Bronchial epithelial cell (primary cell): ENCODE measurements at regions not wholly inside any gene's neighbourhood (a gene's known extent, or its start where the extent isn't known, plus 50 kb on each side); places are given as distances from the start of the nearest gene placed in this dataset.
A peak's percentile ranks its signal among the peaks of the same experiment; 100 is the strongest.

Source experiments
- DNase-seq: peaks from one replicate; pipeline ENCODE4 v3.0.0-alpha.2; 2010; ENCODE audit warnings: low read depth
- FAIRE-seq: peaks from 2 replicates; lab custom pipeline; 2011; peaks lifted over from hg19 to GRCh38; lab: Jason Lieb, UNC
- H3K27me3 ChIP-seq: 2 replicates; pipeline ENCODE4 v1.5.1; 2011; ENCODE audit warnings: low read length; ENCODE audit not compliant: control insufficient read depth, insufficient read depth
- H3K36me3 ChIP-seq: 2 replicates; pipeline ENCODE4 v1.5.1; 2011; ENCODE audit warnings: low read length; ENCODE audit not compliant: control insufficient read depth, insufficient read depth
- H3K4me3 ChIP-seq: 2 replicates; pipeline ENCODE4 v1.5.1; 2011; ENCODE audit warnings: mild to moderate bottlenecking, low read depth, low read length, control low read depth
- CTCF ChIP-seq: IDR thresholded peaks from 2 replicates; pipeline ENCODE4 v1.5.1; 2011; ENCODE audit warnings: mild to moderate bottlenecking, moderate library complexity, low read length, control low read depth, inconsistent platforms; ENCODE audit not compliant: insufficient read depth, severe bottlenecking

- DNase-seq: no peak
- Histone ChIP-seq H3K4me3 (no peak overlapping the region), H3K27me3 (no peaks in the 10 kb centered on the region), H3K36me3 (no peaks in the 10 kb centered on the region)
- no peak for TF ChIP-seq CTCF
- FAIRE-seq: no peak
Measured at GRCh38 chr20:39258253-39258652, 296.1 kb downstream of the DHX35 start.

- TF ChIP-seq CTCF: no peak
- FAIRE-seq: no peak
- H3K4me3 ChIP-seq: no peak overlapping the region
- no peaks in the 10 kb centered on the region for H3K27me3 ChIP-seq
- no peak for DNase-seq
- no peaks in the 10 kb centered on the region for H3K36me3 ChIP-seq
Measured at GRCh38 chr20:39253051-39253755, 291.1 kb downstream of the DHX35 start.

- TF ChIP-seq CTCF: no peak
- H3K27me3 ChIP-seq: no peaks in the 10 kb centered on the region
- no peaks in the 10 kb centered on the region for H3K36me3 ChIP-seq
- no peak for DNase-seq
- H3K4me3 ChIP-seq: no peak overlapping the region
- no peak for FAIRE-seq
Measured at GRCh38 chr20:39252035-39252434, 289.9 kb downstream of the DHX35 start.

DNA sequence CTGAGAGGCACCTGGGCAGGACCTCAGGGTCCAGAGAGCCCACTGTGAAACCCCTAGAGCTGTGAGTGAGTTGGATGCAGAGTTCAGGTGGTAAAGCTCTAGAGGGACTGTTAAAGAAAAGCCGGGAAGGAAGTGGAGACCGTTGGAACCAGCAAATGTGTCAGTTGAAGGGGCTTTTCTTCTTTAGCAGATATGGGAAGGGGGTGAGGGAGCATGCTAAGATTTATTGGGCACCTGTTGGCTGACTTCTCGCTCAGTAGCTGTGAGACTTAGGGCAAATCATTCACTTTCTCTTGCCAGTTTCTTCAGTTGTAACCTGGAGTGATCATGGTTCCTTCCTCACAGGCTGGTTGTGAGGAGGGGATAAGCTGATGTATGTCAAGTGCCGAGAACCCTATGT lies 287.7 kb downstream of the DHX35 start:
- Histone ChIP-seq H3K4me3 (no peak overlapping the region), H3K27me3 (no peaks in the 10 kb centered on the region), H3K36me3 (no peaks in the 10 kb centered on the region)
- no peak for DNase-seq
- peak; percentile 76 for FAIRE-seq
- TF ChIP-seq CTCF: no peak

DNA sequence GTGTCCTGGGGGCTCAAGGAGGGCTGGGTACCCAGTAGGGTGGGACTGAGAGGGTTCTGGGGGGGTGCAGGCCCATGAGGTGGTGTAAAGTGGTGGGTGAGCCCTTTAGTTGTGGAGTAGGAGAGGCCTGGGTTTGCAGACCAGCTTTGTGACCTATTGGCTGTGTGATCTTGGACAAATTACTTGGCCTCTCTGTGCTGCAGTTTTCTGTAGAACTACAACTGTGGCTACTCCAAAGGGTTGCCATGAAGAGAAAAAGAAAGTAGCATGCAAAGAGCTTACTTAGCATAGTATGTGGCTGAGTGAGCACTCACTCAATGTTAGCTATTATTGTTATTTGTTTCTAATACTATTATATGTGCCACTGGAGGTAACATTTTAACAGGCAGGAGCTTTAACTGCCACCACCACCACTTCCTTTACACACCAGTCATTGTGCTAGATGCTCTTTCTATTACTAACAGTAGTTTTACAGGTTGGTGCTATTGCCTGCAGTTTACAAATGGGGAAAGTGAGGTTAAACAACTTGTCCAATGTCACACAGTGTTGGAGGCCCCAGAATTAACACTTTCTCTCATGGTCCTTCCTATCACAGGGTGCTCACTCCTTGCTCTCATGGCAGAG lies 286.8 kb downstream of the DHX35 start:
- H3K36me3 ChIP-seq: no peaks in the 10 kb centered on the region
- H3K4me3 ChIP-seq: no peak overlapping the region
- no peaks in the 10 kb centered on the region for H3K27me3 ChIP-seq
- no peak for TF ChIP-seq CTCF
- FAIRE-seq: no peak
- no peak for DNase-seq
